ENCODE measurements at regions not wholly inside any gene's neighbourhood (a gene's known extent, or its start where the extent isn't known, plus 50 kb on each side); places are given as distances from the start of the nearest gene placed in this dataset.
"Not testable (repeated sequence)": the region's sequence is repeated elsewhere in the genome, so short reads cannot be mapped to it uniquely, and the experiment has no call there.

DNA sequence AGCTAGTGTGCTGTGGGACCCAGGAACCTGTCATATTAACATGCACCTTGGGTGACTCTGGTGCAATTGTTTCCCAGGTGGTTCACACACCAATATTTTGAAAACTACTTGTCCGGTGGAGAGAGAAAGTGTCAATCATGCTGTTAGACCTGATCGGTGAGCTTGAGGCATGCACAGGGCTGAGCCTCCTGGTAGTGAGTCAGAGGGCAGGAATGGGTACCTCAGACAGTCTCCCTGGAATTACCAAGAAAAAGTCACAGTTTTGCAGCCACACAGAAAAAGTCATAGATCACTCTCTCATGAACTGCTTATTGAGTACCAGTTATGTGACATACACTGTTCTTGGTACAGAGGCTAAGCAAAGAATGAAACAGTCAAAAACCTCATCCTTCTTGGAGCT lies 140.1 kb upstream of the NFIA start:
- Histone ChIP-seq H2AFZ (no peak overlapping the region), H3K4me2 (ENCODE audit: low read length) (no peak overlapping the region), H3K27me3 (ENCODE audit: control insufficient read depth, insufficient read depth, low read length) (no peaks in the 10 kb centered on the region), H3K9ac (no peak overlapping the region), H3K9me3 (ENCODE audit: control insufficient read depth, low read length) (no peaks in the 10 kb centered on the region), H3K27ac (peak overlapping the region; percentile 2), H3K79me2 (no peaks in the 10 kb centered on the region), H3K4me3 (ENCODE audit: low read depth, low read length) (no peak overlapping the region), H3K36me3 (ENCODE audit: control insufficient read depth, insufficient read depth, low read length) (no peaks in the 10 kb centered on the region), H3K4me1 (peaks cover 13% of the 10 kb centered on the region)
- TF ChIP-seq, protein P1, sequence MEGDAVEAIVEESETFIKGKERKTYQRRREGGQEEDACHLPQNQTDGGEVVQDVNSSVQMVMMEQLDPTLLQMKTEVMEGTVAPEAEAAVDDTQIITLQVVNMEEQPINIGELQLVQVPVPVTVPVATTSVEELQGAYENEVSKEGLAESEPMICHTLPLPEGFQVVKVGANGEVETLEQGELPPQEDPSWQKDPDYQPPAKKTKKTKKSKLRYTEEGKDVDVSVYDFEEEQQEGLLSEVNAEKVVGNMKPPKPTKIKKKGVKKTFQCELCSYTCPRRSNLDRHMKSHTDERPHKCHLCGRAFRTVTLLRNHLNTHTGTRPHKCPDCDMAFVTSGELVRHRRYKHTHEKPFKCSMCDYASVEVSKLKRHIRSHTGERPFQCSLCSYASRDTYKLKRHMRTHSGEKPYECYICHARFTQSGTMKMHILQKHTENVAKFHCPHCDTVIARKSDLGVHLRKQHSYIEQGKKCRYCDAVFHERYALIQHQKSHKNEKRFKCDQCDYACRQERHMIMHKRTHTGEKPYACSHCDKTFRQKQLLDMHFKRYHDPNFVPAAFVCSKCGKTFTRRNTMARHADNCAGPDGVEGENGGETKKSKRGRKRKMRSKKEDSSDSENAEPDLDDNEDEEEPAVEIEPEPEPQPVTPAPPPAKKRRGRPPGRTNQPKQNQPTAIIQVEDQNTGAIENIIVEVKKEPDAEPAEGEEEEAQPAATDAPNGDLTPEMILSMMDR (IDR thresholded peaks at IDR 0.05) = no peak

DNA sequence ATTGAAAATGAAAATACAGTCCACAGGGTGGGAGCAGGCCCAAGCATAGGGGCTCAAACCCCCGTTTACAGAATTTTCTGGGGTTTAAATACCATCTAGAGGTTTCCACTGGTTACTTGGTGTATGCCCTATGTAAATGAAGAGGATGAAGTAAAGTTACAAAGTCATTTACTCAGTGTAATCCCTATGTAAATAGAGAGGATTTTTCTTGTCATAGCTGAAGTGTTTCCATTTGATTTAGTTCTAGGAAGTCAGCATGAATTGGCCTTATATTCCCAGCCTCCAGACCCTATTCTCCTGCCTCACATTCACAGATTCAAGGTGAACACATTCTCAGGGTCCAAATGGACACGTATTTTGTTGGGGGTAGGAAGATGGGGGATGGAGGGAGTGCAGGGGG lies 141.7 kb upstream of the NFIA start:
- not testable (repeated sequence) for H3K4me2 ChIP-seq (ENCODE audit: low read length); H2AFZ ChIP-seq; H3K27me3 ChIP-seq (ENCODE audit: control insufficient read depth, insufficient read depth, low read length); H3K9ac ChIP-seq; H3K4me3 ChIP-seq (ENCODE audit: low read depth, low read length); H3K79me2 ChIP-seq; H3K9me3 ChIP-seq (ENCODE audit: control insufficient read depth, low read length); H3K36me3 ChIP-seq (ENCODE audit: control insufficient read depth, insufficient read depth, low read length)
- Histone ChIP-seq H3K4me1 (peaks cover 23% of the 10 kb centered on the region), H3K27ac (peak overlapping the region; percentile 57)

DNA sequence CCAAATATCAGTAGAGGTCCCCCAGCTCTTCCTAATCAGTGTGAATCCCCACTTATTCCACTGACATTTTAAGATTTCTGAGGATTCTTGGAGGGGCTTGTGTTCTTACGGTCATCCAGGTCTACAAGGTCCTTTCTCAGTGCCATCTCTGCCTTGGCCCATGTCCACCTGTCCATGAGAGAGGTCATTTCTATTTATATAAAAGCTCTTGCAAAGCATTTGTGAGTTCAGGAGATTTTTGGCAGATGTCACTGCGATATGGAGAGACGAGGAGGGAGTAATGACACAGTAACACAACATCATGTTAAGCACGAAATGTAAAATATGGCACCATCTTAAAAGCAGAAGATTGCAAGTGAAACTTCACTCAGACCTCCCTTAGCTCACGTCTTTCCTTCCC lies 144.6 kb upstream of the NFIA start:
- Histone ChIP-seq H2AFZ (peak overlapping the region; percentile 36), H3K27ac (peak overlapping the region; percentile 81), H3K4me3 (ENCODE audit: low read depth, low read length) (no peak overlapping the region), H3K79me2 (no peaks in the 10 kb centered on the region), H3K27me3 (ENCODE audit: control insufficient read depth, insufficient read depth, low read length) (no peaks in the 10 kb centered on the region), H3K9me3 (ENCODE audit: control insufficient read depth, low read length) (no peaks in the 10 kb centered on the region), H3K9ac (no peak overlapping the region), H3K36me3 (ENCODE audit: control insufficient read depth, insufficient read depth, low read length) (no peaks in the 10 kb centered on the region), H3K4me1 (peaks cover 25% of the 10 kb centered on the region), H3K4me2 (ENCODE audit: low read length) (no peak overlapping the region)
- TF ChIP-seq, protein P1 (IDR thresholded peaks at IDR 0.05) = no peak

DNA sequence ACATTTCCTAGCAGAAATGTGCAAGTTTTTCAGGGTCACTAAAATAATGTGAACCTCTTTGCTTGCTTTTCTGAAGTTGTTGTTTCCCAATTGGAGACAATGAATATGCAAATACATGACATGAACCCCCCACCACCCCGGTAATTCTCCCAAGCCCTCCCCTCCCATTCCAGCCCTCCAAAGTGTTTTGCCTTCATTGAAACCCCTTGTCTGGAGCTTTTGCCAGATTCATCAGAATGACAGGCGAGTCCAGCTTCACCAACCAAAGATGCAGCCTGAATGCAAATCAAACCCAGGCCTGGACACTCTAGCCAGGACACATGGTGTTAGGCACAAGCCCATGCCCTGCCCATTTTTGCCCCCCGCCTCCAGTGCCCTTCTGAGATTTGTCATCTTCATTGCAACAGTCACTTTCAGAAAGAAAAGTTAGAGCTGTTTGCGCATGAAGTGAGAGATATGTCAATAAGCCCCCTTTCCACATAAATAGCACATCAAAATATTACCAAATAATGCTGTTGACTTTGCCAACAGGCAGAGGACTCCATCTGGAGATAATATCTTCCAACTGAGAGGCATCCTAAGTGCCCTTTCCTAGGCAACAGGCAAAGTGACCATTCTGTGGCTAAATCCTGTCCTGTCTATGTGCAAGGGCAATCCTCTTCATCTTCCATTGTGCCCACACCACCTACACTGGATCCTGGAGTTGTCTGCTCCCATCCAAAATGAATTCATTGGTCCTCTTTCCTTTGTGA lies 145.6 kb upstream of the NFIA start:
- TF ChIP-seq, protein P1 (IDR thresholded peaks at IDR 0.05) = no peak
- Histone ChIP-seq H3K9me3 (ENCODE audit: control insufficient read depth, low read length) (no peaks in the 10 kb centered on the region), H3K9ac (no peak overlapping the region), H2AFZ (no peak overlapping the region), H3K27me3 (ENCODE audit: control insufficient read depth, insufficient read depth, low read length) (no peaks in the 10 kb centered on the region), H3K79me2 (no peaks in the 10 kb centered on the region), H3K4me3 (ENCODE audit: low read depth, low read length) (no peak overlapping the region), H3K4me1 (peaks cover 25% of the 10 kb centered on the region), H3K27ac (peak overlapping the region; percentile 81), H3K4me2 (ENCODE audit: low read length) (peak overlapping the region; percentile 55), H3K36me3 (ENCODE audit: control insufficient read depth, insufficient read depth, low read length) (no peaks in the 10 kb centered on the region)

DNA sequence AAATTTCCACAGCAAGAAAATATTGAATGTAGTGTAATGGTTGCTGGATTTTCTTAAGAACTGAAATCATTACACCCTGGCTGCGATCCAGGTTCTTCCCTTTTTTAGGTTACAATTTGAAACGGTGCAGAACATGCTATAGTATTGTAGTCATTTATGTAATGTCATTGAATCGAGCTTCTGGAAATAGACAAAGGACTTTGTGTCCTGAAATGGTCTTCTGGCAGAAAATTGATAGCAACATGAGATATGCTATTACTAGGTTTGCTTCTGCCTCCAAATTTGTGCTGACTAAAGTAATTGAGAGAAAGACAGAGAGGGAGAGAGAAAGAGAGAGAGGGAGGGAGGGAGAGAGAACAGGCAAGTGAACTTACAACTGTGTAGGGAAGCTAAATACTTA lies 146.2 kb upstream of the NFIA start:
- Histone ChIP-seq H2AFZ (no peak overlapping the region), H3K4me1 (peaks cover 25% of the 10 kb centered on the region), H3K9me3 (ENCODE audit: control insufficient read depth, low read length) (no peaks in the 10 kb centered on the region), H3K9ac (no peak overlapping the region), H3K27ac (peak overlapping the region; percentile 81), H3K27me3 (ENCODE audit: control insufficient read depth, insufficient read depth, low read length) (no peaks in the 10 kb centered on the region), H3K36me3 (ENCODE audit: control insufficient read depth, insufficient read depth, low read length) (no peaks in the 10 kb centered on the region), H3K4me3 (ENCODE audit: low read depth, low read length) (peak overlapping the region; percentile 12), H3K79me2 (no peaks in the 10 kb centered on the region), H3K4me2 (ENCODE audit: low read length) (peak overlapping the region; percentile 55)
- TF ChIP-seq, protein P1 (IDR thresholded peaks at IDR 0.05) = no peak
